HG02759 (cell line): ENCODE measurements at regions not wholly inside any gene's neighbourhood (a gene's known extent, or its start where the extent isn't known, plus 50 kb on each side); places are given as distances from the start of the nearest gene placed in this dataset.
"Not testable (repeated sequence)": the region's sequence is repeated elsewhere in the genome, so short reads cannot be mapped to it uniquely, and the experiment has no call there.

Source experiments
- ATAC-seq: cut with Tn5 transposase; IDR thresholded peaks from one replicate; pipeline ENCODE4 v1.9.1; 2021; ENCODE audit warnings: mild to moderate bottlenecking, moderate library complexity; ENCODE audit not compliant: unreplicated experiment

DNA sequence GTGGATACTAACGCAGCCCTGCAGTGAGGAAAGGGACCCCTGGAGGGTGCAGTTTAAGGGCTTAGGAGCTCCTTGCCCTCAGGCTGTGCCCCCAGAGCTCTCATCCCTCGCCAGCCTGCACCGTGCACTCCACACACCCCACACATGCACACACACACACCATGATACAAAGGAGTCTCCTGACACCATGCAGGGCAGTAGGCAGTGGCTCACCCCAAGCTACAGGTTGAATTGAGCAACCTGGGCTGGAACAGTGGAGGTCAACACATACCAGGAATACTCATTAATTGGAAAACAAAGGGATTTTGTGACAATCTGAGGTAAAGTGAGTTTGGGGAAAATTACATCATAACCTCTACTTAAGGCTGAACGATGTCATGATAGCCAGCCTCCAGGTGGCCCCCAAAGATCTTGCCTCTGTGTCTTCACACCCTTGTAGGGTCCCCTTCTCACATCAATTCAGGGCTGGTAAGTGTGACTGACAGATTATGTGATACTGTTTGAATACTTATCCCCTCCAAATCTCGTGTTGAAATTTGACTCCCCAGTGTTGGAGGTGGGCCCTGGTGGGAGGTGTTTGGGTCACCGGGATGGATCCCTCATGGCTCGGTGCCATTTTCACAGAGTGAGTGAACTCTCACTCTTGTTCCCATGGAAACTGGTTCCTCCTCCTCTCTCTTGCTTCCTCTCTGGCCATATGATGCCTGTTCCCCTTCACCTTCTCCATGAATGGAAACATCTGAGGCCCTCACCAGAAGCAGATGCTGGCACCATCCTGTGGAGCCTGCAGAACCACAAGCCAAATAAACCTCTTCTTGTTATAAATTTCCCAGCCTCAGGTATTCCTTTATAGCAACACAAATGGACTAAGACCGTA is 111.0 kb upstream of the RAB4A start:
- no peak for ATAC-seq

DNA sequence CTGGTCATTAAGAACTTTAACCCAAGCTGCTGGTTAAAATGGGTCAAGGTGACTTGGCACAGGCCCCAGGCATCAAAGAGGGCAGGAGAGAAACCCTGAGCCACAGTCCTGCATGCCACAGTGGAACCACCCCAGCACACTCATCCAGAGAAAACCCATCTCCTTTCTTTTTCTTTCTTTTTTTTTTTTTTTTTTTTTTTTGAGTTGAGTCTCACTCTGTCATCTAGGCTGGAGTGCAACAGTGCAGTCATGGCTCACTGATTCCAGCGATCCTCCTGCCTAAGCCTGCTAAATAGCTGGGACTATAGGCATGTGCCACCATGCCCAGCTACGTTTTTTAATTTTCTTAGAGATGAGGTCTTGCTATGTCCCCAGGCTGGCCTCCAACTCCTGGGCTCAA is 109.2 kb upstream of the RAB4A start:
- no peak for ATAC-seq

- no peak for ATAC-seq
Observed at GRCh38 chr1:229162825-229163515, 107.9 kb upstream of the RAB4A start.

- no peak for ATAC-seq
Observed at GRCh38 chr1:229164348-229164747, 106.6 kb upstream of the RAB4A start.

DNA sequence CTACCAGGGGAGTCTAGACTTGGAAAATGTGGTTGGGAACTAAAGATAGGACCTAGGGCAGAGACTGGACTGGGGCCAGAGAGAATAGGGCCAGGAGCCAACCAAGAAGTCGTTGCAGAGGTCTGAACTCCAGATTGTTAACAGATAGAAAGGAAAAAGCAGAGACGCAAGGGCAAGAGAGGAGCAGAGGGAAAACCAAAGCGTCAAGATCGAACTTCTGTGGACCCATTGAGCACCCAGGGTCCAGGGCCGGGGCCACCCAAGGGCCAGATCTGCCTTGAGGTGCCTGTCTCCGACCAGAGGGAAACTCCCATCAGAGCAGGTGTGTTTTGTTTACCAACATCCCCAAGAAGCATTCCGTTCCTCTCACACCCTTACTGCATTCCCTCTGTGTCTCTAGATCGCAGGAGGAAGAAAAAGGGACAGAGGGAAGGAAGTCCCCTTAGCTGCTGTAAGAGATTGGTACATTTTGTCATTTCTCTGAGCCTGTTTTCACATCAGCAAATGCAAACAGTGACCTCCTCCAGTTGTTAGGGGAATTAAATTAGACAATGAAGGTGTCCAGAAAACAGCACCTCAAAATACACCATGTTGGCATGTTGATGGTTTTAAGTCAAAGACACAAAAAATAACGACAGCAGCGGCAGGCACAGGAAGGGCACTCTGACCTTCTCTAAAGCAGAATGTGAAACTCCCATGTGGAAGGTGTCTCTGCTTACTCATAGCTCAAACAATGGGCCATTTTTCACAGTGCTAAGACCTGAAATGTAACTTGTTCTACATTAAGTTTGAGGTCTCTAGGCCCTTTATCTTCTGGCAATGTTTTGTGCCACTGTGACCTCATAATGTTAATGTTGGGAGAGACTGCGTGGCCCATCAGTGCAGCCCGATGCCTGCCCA is 105.8 kb upstream of the RAB4A start:
- no peak for ATAC-seq

DNA sequence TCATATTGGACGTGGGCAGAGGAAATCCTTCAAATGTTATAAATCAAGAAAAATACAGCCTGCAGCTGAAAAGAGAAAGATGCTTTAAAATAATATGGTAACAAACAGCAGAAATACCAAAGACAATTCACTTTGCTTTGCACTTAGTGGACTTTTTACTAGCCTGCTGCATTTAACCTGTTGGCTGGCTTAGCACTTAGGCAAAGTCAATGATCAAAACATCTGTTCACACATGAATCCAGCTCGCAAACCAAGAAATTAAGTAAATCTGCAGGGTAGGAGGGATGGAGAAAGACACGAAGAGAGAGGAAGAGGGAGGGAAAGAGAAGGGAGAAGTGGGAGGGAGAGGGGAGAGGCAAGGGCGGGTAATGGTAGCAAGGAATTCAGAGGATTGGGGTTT is 103.6 kb upstream of the RAB4A start:
- no peak for ATAC-seq

DNA sequence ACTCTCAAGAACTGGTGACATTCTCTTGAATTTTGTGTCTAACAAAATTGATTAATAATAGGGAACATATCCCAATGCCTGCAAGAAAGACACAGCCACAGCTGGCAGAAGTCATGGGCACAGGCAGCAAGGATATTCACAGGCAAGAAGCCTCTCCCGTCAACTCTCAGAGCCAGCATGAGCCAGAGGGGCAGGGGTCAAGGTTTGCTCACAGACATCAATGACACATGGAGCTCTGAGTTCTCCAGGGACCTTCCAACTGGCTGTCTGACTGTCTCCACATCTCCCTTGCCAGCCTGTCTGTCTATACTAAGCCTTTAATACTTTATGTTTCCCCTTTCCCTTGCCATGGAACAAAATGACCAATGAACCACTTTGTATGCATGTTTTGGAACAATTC is 101.5 kb upstream of the RAB4A start:
- no peak for ATAC-seq

DNA sequence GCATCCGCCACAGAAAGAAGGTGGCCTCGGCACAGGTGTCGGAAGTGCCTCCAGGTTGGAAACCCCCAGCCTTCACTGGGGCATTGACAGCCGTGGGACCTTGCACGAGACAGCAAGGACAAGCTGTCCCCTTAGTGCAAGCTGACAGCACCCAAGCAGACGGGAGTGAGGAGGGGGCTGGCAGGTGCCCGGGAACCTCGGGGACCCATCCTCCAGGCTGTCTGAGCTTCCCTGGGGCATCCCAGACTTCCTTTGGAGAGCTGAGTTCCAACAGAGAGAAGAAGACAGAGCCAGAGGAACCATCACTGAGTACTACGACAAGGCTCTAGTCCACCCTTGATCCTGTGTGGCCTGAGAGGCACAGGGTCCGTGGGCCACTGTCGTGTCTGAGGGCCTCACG is 100.6 kb upstream of the RAB4A start:
- ATAC-seq: no peak

- no peak for ATAC-seq
Observed at GRCh38 chr1:229170778-229171505, 100.0 kb upstream of the RAB4A start.

DNA sequence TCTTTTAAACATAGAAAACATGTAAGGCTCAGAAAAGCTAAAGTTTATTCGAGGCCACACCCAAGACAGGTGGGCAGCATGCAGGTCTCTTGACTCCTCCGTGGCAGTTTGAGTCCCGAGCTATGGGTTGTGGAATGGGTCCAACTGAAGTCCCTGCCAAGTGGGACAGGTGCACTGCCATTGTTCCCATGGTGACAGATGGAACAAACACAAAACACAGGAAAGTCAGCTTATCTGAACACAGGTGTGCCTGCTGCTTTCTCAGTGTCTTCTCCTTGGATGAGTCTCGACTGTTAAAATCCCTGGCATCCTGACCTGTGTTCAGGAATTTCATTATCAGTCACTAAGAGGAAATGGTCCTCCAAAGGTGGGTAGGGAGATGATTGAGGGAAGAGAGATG is 99.0 kb upstream of the RAB4A start:
- ATAC-seq: no peak

DNA sequence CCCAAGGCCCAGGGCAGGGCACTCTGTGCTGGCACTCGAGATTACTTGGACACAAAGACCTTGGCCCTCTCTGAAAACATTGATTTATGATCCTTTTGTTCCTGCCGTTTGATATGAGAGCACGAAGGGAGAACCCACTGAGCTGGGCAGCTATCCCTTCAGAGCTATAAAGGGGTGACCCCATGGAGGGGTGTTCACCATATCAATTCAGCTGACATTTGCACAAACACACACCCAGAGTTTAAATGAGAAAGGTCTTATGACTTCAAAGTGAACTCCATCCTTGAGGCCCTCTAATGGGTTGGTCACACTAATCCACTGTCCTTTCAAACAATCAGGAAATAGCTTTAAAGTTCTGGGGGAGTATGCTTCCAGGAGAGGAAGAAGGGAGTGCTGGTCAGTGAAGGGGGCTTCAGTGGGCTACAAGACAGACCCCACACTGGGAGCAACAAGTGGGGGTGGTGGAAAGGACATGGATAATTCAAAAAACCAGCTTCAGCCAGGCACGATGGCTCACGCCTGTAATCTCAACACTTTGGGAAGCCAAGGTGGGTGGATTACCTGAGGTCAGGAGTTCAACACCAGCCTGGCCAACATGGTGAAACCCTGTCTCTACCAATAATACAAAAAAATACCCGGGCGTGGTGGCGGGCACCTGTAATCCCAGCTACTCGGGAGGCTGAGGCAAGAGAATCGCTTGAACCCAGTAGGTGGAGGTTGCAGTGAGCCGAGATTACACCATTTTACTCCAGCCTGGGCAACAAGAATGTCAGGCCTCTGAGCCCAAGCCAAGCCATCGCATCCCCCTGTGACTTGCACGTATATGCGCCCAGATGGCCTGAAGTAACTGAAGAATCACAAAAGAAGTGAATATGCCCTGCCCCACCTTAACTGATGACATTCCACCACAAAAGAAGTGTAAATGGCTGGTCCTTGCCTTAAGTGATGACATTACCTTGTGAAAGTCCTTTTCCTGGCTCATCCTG is 97.1 kb upstream of the RAB4A start:
- ATAC-seq: not testable (repeated sequence)

GRCh38 chr1:229175297-229175696 is 95.6 kb upstream of the RAB4A start:
- not testable (repeated sequence) for ATAC-seq

DNA sequence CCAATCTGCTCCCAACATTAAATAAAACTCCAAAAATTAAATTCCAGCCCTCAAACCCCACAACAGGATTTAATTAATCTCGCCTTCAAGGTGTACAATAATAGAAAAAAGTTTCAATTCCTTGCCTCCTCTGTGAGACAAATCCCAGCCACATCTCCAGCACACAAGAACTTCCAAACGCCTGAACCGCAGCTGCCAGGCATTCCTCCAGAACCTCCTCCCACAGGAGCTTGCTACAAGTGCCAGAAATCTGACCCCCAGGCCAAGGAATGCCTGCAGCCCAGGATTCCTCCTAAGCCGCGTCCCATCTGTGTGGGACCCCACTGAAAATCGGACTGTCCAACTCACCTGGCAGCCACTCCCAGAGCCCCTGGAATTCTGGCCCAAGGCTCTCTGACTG is 94.5 kb upstream of the RAB4A start:
- not testable (repeated sequence) for ATAC-seq

DNA sequence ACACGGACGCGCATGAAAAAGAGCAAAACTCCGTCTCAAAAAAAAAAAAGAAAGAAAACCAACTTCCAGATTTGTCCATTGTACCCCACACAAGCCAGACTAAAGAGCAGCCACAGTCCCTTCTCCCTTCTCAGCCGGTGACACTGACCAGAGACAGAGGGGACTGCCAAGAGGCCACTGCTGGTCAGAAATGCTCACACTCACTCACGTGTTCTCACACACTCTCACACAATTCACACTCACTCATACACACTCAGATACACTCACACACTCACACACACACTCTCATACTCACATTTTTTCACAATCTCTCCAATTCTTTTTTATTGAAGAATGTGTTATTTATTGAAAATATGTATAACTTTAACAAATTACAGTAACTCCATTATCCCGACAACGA is 90.8 kb upstream of the RAB4A start:
- ATAC-seq: no peak

- ATAC-seq: no peak
Observed at GRCh38 chr1:229181419-229181818, 89.5 kb upstream of the RAB4A start.

GRCh38 chr1:229183588-229183987 is 87.3 kb upstream of the RAB4A start:
- ATAC-seq: no peak

DNA sequence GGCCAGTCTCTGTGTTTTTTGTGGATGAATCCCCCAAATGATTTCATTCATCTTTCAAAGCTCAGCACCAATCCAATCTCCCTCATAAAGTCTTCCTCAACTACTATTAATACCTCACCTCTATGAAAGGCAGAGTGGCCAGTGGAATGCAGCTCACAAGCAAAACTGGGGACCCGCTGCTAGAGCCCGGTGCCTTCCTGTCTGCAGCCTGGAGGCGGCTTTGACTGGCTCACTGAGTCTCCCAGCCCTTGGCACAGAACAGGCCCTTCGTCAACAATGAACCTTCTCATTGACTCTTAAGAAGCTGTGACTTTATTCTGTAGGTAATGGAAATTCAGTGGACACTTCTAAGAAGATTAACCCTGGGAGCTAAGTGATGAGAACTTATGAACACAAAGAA is 86.8 kb upstream of the RAB4A start:
- ATAC-seq: no peak

GRCh38 chr1:229185963-229186362 is 84.9 kb upstream of the RAB4A start:
- no peak for ATAC-seq

DNA sequence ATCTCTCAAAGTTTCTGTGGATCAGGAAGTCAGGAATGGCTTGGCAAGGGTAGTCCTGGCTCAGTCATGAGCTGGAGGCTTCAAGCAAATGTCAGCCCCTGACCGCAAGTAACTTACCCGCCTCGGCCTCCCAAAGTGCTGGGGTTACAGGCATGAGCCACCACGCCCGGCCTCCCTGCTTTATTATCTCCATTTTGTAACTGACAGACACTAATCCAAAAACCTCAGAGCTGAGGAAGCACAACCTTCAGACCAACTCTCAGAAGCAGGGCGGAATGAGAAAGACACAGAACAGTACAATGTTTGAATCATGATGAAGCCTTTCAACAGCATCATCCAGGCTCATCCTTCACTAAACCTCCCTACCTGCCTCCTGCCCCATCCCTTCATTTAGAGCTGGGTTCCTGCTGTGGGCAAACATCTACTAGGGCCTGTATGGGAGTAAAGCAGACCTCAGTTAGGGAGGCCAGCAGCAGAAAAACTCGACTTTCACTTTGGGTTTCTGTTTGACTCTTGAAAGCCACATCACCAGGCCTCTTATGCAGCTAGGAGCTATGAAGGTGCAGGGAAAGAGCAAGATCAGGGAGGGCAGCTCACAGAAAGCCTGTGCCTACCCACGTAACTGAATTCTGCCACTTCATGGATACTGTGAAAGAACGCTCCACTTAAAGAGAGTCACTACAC is 84.4 kb upstream of the RAB4A start:
- ATAC-seq: peak; percentile 91
